PC-3 (cell line): ENCODE measurements at regions not wholly inside any gene's neighbourhood (a gene's known extent, or its start where the extent isn't known, plus 50 kb on each side); places are given as distances from the start of the nearest gene placed in this dataset.

Experiments
- ATAC-seq: fragments of 200-7000 bp; cut with Tn5 transposase; 2 replicates; pipeline ENCODE4 v1.9.1; 2020; ENCODE audit warnings: mild to moderate bottlenecking, moderate library complexity
- BruUV-seq: library from RNA; stranded (reverse); fragments of 400-500 nt; replicated peaks from 2 replicates; lab custom pipeline; 2021; lab: Mats Ljungman, UMichigan
- CTCF ChIA-PET: fragments of 300-600 bp; sonication (Branson Sonifier 250); formaldehyde crosslinking; loops from one replicate; lab custom pipeline; 2022; ENCODE audit warnings: antibody characterized with exemption; lab: Charles Lee
- POLR2A ChIA-PET: fragments of 300-600 bp; sonication (Branson Sonifier 250); formaldehyde crosslinking; loops from one replicate; lab custom pipeline; 2022; ENCODE audit warnings: antibody characterized with exemption; ENCODE audit not compliant: unreplicated experiment; lab: Charles Lee
- DNase-seq: peaks from one replicate; pipeline ENCODE4 v3.0.0-alpha.2; 2015
- H2AFZ ChIP-seq: fragments of 300-600 bp; sonication (generic); 2 replicates; pipeline ENCODE4 v1.6.0; 2016; ENCODE audit warnings: antibody characterized with exemption, low read length
- H3F3A ChIP-seq: fragments of 300-600 bp; sonication (generic); one replicate; pipeline ENCODE4 v1.6.0; 2017; ENCODE audit warnings: antibody characterized with exemption, low read length, control low read depth, mild to moderate bottlenecking; ENCODE audit not compliant: unreplicated experiment
- H3K27ac ChIP-seq: fragments of 300-600 bp; sonication (generic); 2 replicates; pipeline ENCODE4 v1.5.1; 2016; ENCODE audit warnings: mild to moderate bottlenecking, low read length
- H3K27me3 ChIP-seq: fragments of 300-600 bp; sonication (generic); 2 replicates; pipeline ENCODE4 v1.6.1; 2016; ENCODE audit warnings: low read length, mixed read lengths
- H3K36me3 ChIP-seq: fragments of 300-600 bp; sonication (generic); 2 replicates; pipeline ENCODE4 v1.6.1; 2016; ENCODE audit warnings: low read depth, mixed run types, low read length, mixed read lengths
- H3K4me1 ChIP-seq: fragments of 300-600 bp; sonication (generic); 2 replicates; pipeline ENCODE4 v1.5.1; 2016; ENCODE audit warnings: low read length; ENCODE audit not compliant: insufficient read depth
- H3K4me2 ChIP-seq: fragments of 300-600 bp; sonication (generic); 2 replicates; pipeline ENCODE4 v1.6.0; 2016; ENCODE audit warnings: low read length
- H3K4me3 ChIP-seq: fragments of 300-600 bp; sonication (generic); 2 replicates; pipeline ENCODE4 v1.5.1; 2016; ENCODE audit warnings: mild to moderate bottlenecking, low read length, mixed read lengths
- H3K79me2 ChIP-seq: fragments of 300-600 bp; sonication (generic); 2 replicates; pipeline ENCODE4 v1.6.1; 2017; ENCODE audit warnings: low read length, mixed read lengths
- H3K9ac ChIP-seq: fragments of 300-600 bp; sonication (generic); 2 replicates; pipeline ENCODE4 v1.6.0; 2016; ENCODE audit warnings: mild to moderate bottlenecking, low read length
- H3K9me2 ChIP-seq: fragments of 300-600 bp; sonication (generic); replicated peaks from 2 replicates; pipeline ENCODE4 v1.6.1; 2016; ENCODE audit warnings: mixed run types, low read length, mixed read lengths
- H3K9me3 ChIP-seq: fragments of 300-600 bp; sonication (generic); 2 replicates; pipeline ENCODE4 v1.6.1; 2016; ENCODE audit warnings: low read length, mixed read lengths
- H4K20me1 ChIP-seq: fragments of 300-600 bp; sonication (generic); 2 replicates; pipeline ENCODE4 v1.6.1; 2016; ENCODE audit warnings: low read length, mixed read lengths
- CTCF ChIP-seq: fragments of 300-600 bp; sonication (generic); conservative IDR thresholded peaks from 2 replicates; pipeline ENCODE4 v1.5.1; 2017; ENCODE audit warnings: antibody characterized with exemption, low read depth, mild to moderate bottlenecking, low read length
- EZH2 ChIP-seq: fragments of 300-600 bp; sonication (generic); IDR thresholded peaks from one replicate; pipeline ENCODE4 v1.6.1; 2017; ENCODE audit warnings: antibody characterized with exemption, mild to moderate bottlenecking, low read length; ENCODE audit not compliant: unreplicated experiment
- EZH2phosphoT487 ChIP-seq: fragments of 300-600 bp; sonication (generic); IDR thresholded peaks from 2 replicates; pipeline ENCODE4 v1.6.1; 2018; ENCODE audit warnings: mild to moderate bottlenecking, antibody characterized with exemption, low read length, borderline replicate concordance
- intact Hi-C: fragments of 100-400 bp; cut with micrococcal nuclease; formaldehyde crosslinking; loops from 2 replicates; pipeline ENCODE4 v1.9.0; 2023

- no TSS peak for BruUV-seq
- DNase-seq (no peak), ATAC-seq (no peak)
- no peaks in the 10 kb centered on the region for H3F3A ChIP-seq
- H4K20me1 ChIP-seq = no peaks in the 10 kb centered on the region
- H3K36me3 ChIP-seq = no peaks in the 10 kb centered on the region
- no peak overlapping the region for H3K9ac ChIP-seq
- H3K27me3 ChIP-seq = peaks cover 35% of the 10 kb centered on the region
- no peaks in the 10 kb centered on the region for H3K79me2 ChIP-seq
- H3K4me3 ChIP-seq = no peak overlapping the region
- H3K27ac ChIP-seq = no peak overlapping the region
- H3K9me3 ChIP-seq = no peaks in the 10 kb centered on the region
- TF ChIP-seq CTCF (no peak), EZH2phosphoT487 (no peak)
- H2AFZ ChIP-seq = no peak overlapping the region
- ChIA-PET CTCF (no interaction called here), POLR2A (no interaction called here)
- 0 out of 2 replicates have a peak, but pooled peaks cover 6% of the 10 kb centered on the region for H3K4me1 ChIP-seq
- no peak overlapping the region for H3K4me2 ChIP-seq
- no peaks in the 10 kb centered on the region for H3K9me2 ChIP-seq
- intact Hi-C loops = no loop called here
These were observed 50.8 kb upstream of the ANP32A start for GRCh38 chr15:68871507-68871906.

- H3K4me1 ChIP-seq = 0 out of 2 replicates have a peak, but pooled peaks cover 6% of the 10 kb centered on the region
- no peaks in the 10 kb centered on the region for H3K9me3 ChIP-seq
- no peaks in the 10 kb centered on the region for H3F3A ChIP-seq
- CTCF ChIA-PET = no interaction called here
- no peaks in the 10 kb centered on the region for H3K36me3 ChIP-seq
- H3K79me2 ChIP-seq = no peaks in the 10 kb centered on the region
- no peaks in the 10 kb centered on the region for H4K20me1 ChIP-seq
- intact Hi-C loops = loop anchor here (1.0 to 5.0 kb wide), 2 partner anchors 47 to 91 kb away; no protein-coding TSS in a partner anchor
- no TSS peak for BruUV-seq
- peak; percentile 22; the same call in 1 of the 2 replicates for TF ChIP-seq CTCF
- TF ChIP-seq EZH2phosphoT487 = no peak
- no peak for TF ChIP-seq EZH2
- no peak overlapping the region for H2AFZ ChIP-seq
- H3K9me2 ChIP-seq = no peaks in the 10 kb centered on the region
- H3K27me3 ChIP-seq = peaks cover 26% of the 10 kb centered on the region
- ATAC-seq = no peak
- POLR2A ChIA-PET = no interaction called here
- no peak for DNase-seq
- H3K9ac ChIP-seq = no peak overlapping the region
- no peak overlapping the region for H3K4me2 ChIP-seq
- H3K27ac ChIP-seq = no peak overlapping the region
- no peak overlapping the region for H3K4me3 ChIP-seq
These were observed 54.1 kb upstream of the ANP32A start for GRCh38 chr15:68874788-68875187.

GRCh38 chr15:68875377-68876116 lies 54.8 kb upstream of the SPESP1 start:
- no TSS peak for BruUV-seq
- peak overlapping the region; percentile 96 for H2AFZ ChIP-seq
- H3F3A ChIP-seq = no peaks in the 10 kb centered on the region
- H4K20me1 ChIP-seq = no peaks in the 10 kb centered on the region
- ChIA-PET POLR2A (interaction anchor here (0.6 kb wide), 1 partner anchor 469 kb away, joined by 4 read pairs; no protein-coding TSS in a partner anchor), CTCF (interaction anchor here (0.6 to 1.1 kb wide), 9 partner anchors 50 to 468 kb away, joined by 3 to 13 read pairs (median 4); no protein-coding TSS in a partner anchor)
- H3K9ac ChIP-seq = no peak overlapping the region
- DNase-seq = peak; percentile 92
- no peak for TF ChIP-seq EZH2
- TF ChIP-seq EZH2phosphoT487 = no peak
- TF ChIP-seq CTCF = peak; percentile 84
- ATAC-seq = peak; percentile 78
- no peaks in the 10 kb centered on the region for H3K36me3 ChIP-seq
- H3K4me1 ChIP-seq = 0 out of 2 replicates have a peak, but pooled peaks cover 6% of the 10 kb centered on the region
- no peak overlapping the region for H3K27ac ChIP-seq
- peak overlapping the region; percentile 90 for H3K4me2 ChIP-seq
- H3K4me3 ChIP-seq = peak overlapping the region; percentile 68
- H3K79me2 ChIP-seq = no peaks in the 10 kb centered on the region
- no peaks in the 10 kb centered on the region for H3K9me2 ChIP-seq
- intact Hi-C loops = loop anchor here (1.0 to 5.0 kb wide), 3 partner anchors 48 to 145 kb away; no protein-coding TSS in a partner anchor
- H3K27me3 ChIP-seq = peaks cover 18% of the 10 kb centered on the region
- no peaks in the 10 kb centered on the region for H3K9me3 ChIP-seq
